SK-N-SH treated with all-trans-retinoic acid at 6 μM for 48 hours (cell line): ENCODE measurements at regions not wholly inside any gene's neighbourhood (a gene's known extent, or its start where the extent isn't known, plus 50 kb on each side); places are given as distances from the start of the nearest gene placed in this dataset.

ENCODE experiments used
- ATAC-seq: fragments of 200-7000 bp; cut with Tn5 transposase; 3 replicates; pipeline ENCODE4 v1.9.1; 2020; ENCODE audit warnings: mild to moderate bottlenecking, moderate library complexity
- BACH2 ChIP-seq: fragments of 250-450 bp; sonication (Bioruptor Pico); IDR thresholded peaks from 2 replicates; pipeline ENCODE4 v1.9.0; 2021; ENCODE audit warnings: mild to moderate bottlenecking, borderline replicate concordance
- CREB5 ChIP-seq: fragments of 250-450 bp; sonication (Bioruptor Pico); IDR thresholded peaks from 2 replicates; pipeline ENCODE4 v1.5.1; 2020; ENCODE audit warnings: low read depth, mild to moderate bottlenecking, moderate library complexity
- CSDC2 ChIP-seq: fragments of 250-450 bp; sonication (Bioruptor Pico); IDR thresholded peaks from 2 replicates; pipeline ENCODE4 v1.5.0; 2020; ENCODE audit warnings: mild to moderate bottlenecking, moderate library complexity
- CSRNP3 ChIP-seq: fragments of 250-450 bp; sonication (Bioruptor Pico); IDR thresholded peaks from 2 replicates; pipeline ENCODE4 v1.5.1; 2021; ENCODE audit warnings: mild to moderate bottlenecking, moderate library complexity
- ESRRG ChIP-seq: fragments of 250-450 bp; sonication (Bioruptor Pico); IDR thresholded peaks from 2 replicates; pipeline ENCODE4 v1.6.1; 2021; ENCODE audit warnings: mild to moderate bottlenecking
- GLIS3 ChIP-seq: fragments of 250-450 bp; sonication (Bioruptor Pico); IDR thresholded peaks from 2 replicates; pipeline ENCODE4 v1.5.0; 2020; ENCODE audit warnings: mild to moderate bottlenecking, moderate library complexity
- ISL1 ChIP-seq: fragments of 250-450 bp; sonication (Bioruptor Pico); IDR thresholded peaks from 2 replicates; pipeline ENCODE4 v2.1.2; 2022; ENCODE audit warnings: mild to moderate bottlenecking, moderate library complexity
- OSR1 ChIP-seq: fragments of 250-450 bp; sonication (Bioruptor Pico); IDR thresholded peaks from 2 replicates; pipeline ENCODE4 v1.8.0; 2022; ENCODE audit warnings: moderate library complexity, mild to moderate bottlenecking, inconsistent platforms
- PATZ1 ChIP-seq: fragments of 250-450 bp; sonication (Bioruptor Pico); IDR thresholded peaks from 2 replicates; pipeline ENCODE4 v1.8.0; 2020; ENCODE audit warnings: mild to moderate bottlenecking, moderate library complexity, borderline replicate concordance
- POU6F1 ChIP-seq: fragments of 250-450 bp; sonication (Bioruptor Pico); IDR thresholded peaks from 2 replicates; pipeline ENCODE4 v1.8.0; 2021; ENCODE audit warnings: low read depth, mild to moderate bottlenecking, moderate library complexity, borderline replicate concordance
- PPARA ChIP-seq: fragments of 250-450 bp; sonication (Bioruptor Pico); IDR thresholded peaks from 2 replicates; pipeline ENCODE4 v1.5.0; 2020; ENCODE audit warnings: mild to moderate bottlenecking, borderline replicate concordance
- RARB ChIP-seq: fragments of 250-450 bp; sonication (Bioruptor Pico); IDR thresholded peaks from 2 replicates; pipeline ENCODE4 v1.8.0; 2021; ENCODE audit warnings: mild to moderate bottlenecking, moderate library complexity
- SNAI2 ChIP-seq: fragments of 250-450 bp; sonication (Bioruptor Pico); IDR thresholded peaks from 2 replicates; pipeline ENCODE4 v1.5.0; 2020; ENCODE audit warnings: mild to moderate bottlenecking, moderate library complexity
- TCF4 ChIP-seq: fragments of 250-450 bp; sonication (Bioruptor Pico); IDR thresholded peaks from 2 replicates; pipeline ENCODE4 v1.8.0; 2021; ENCODE audit warnings: mild to moderate bottlenecking, moderate library complexity, borderline replicate concordance
- TOX ChIP-seq: fragments of 250-450 bp; sonication (Bioruptor Pico); IDR thresholded peaks from 2 replicates; pipeline ENCODE4 v1.8.0; 2021; ENCODE audit warnings: mild to moderate bottlenecking, moderate library complexity, borderline replicate concordance
- TSHZ2 ChIP-seq: fragments of 250-450 bp; sonication (Bioruptor Pico); IDR thresholded peaks from 2 replicates; pipeline ENCODE4 v1.5.0; 2020; ENCODE audit warnings: mild to moderate bottlenecking, moderate library complexity
- ZC3H10 ChIP-seq: fragments of 250-450 bp; sonication (Bioruptor Pico); IDR thresholded peaks from 2 replicates; pipeline ENCODE4 v1.5.1; 2021; ENCODE audit warnings: mild to moderate bottlenecking, moderate library complexity
- ZFP3 ChIP-seq: fragments of 250-450 bp; sonication (Bioruptor Pico); IDR thresholded peaks from 2 replicates; pipeline ENCODE4 v1.5.0; 2020; ENCODE audit warnings: mild to moderate bottlenecking, moderate library complexity
- ZFP30 ChIP-seq: fragments of 450-650 bp; formaldehyde crosslinking; IDR thresholded peaks from 2 replicates; pipeline ENCODE4 v1.5.0; 2022; ENCODE audit warnings: mild to moderate bottlenecking, moderate library complexity
- ZNF565 ChIP-seq: fragments of 450-650 bp; formaldehyde crosslinking; conservative IDR thresholded peaks from 2 replicates; pipeline ENCODE4 v1.5.0; 2020; ENCODE audit warnings: low read depth, mild to moderate bottlenecking, moderate library complexity
- ZNF70 ChIP-seq: fragments of 450-650 bp; formaldehyde crosslinking; IDR thresholded peaks from 2 replicates; pipeline ENCODE4 v1.5.0; 2020; ENCODE audit warnings: mild to moderate bottlenecking, moderate library complexity
- ZNF8 ChIP-seq: fragments of 450-650 bp; formaldehyde crosslinking; IDR thresholded peaks from 2 replicates; pipeline ENCODE4 v1.5.0; 2020; ENCODE audit warnings: mild to moderate bottlenecking, moderate library complexity

- ATAC-seq: no peak
- TF ChIP-seq PATZ1 (CRISPR knock-in tag) (no peak), ZFP3 (CRISPR knock-in tag) (no peak), TSHZ2 (CRISPR knock-in tag) (no peak), ZNF8 (CRISPR knock-in tag) (no peak), ZC3H10 (CRISPR knock-in tag) (no peak), ISL1 (CRISPR knock-in tag) (no peak), GLIS3 (CRISPR knock-in tag) (no peak), PPARA (no peak), SNAI2 (CRISPR knock-in tag) (no peak), ZNF565 (CRISPR knock-in tag) (no peak), BACH2 (CRISPR knock-in tag) (no peak), CREB5 (CRISPR knock-in tag) (no peak), CSDC2 (CRISPR knock-in tag) (no peak), ZFP30 (CRISPR knock-in tag) (no peak), ESRRG (CRISPR knock-in tag) (no peak)
Observed at GRCh38 chr6:147841547-147842148, 333.2 kb downstream of the SAMD5 start.

GRCh38 chr6:147849401-147850330, 341.2 kb downstream of the SAMD5 start:
- no peak for TF ChIP-seq ZFP30 (CRISPR knock-in tag)
- TF ChIP-seq TOX: no peak
- TF ChIP-seq TCF4: no peak
- no peak for TF ChIP-seq GLIS3 (CRISPR knock-in tag)
- no peak for TF ChIP-seq POU6F1 (CRISPR knock-in tag)
- TF ChIP-seq BACH2 (CRISPR knock-in tag): no peak
- TF ChIP-seq OSR1 (CRISPR knock-in tag): no peak
- TF ChIP-seq ZNF565 (CRISPR knock-in tag): no peak
- no peak for ATAC-seq

- ATAC-seq: no peak
- TF ChIP-seq ISL1 (CRISPR knock-in tag): no peak
- no peak for TF ChIP-seq CSRNP3 (CRISPR knock-in tag)
- no peak for TF ChIP-seq TOX
- no peak for TF ChIP-seq ZC3H10 (CRISPR knock-in tag)
- no peak for TF ChIP-seq CREB5 (CRISPR knock-in tag)
- TF ChIP-seq RARB (CRISPR knock-in tag): no peak
- no peak for TF ChIP-seq ZNF70
- TF ChIP-seq ZFP3 (CRISPR knock-in tag): no peak
- TF ChIP-seq POU6F1 (CRISPR knock-in tag): no peak
- TF ChIP-seq ZNF565 (CRISPR knock-in tag): no peak
- no peak for TF ChIP-seq SNAI2 (CRISPR knock-in tag)
- TF ChIP-seq BACH2 (CRISPR knock-in tag): no peak
Observed at GRCh38 chr6:147852772-147853171, 344.3 kb downstream of the SAMD5 start.
